Stomach smooth muscle (tissue), 2 donors: ENCODE measurements at regions not wholly inside any gene's neighbourhood (a gene's known extent, or its start where the extent isn't known, plus 50 kb on each side); places are given as distances from the start of the nearest gene placed in this dataset.

Experiments used
- H3K27ac ChIP-seq: one replicate; pipeline ENCODE4 v1.7.0; 2013; ENCODE audit warnings: mild to moderate bottlenecking, low read length, inconsistent platforms
- H3K27me3 ChIP-seq, 2 donors: one replicate each; pipeline ENCODE4 v1.7.0; 2013; ENCODE audit warnings: low read length in 2 of 2; ENCODE audit not compliant: insufficient read depth in 2 of 2, control insufficient read depth in 1 of 2
- H3K36me3 ChIP-seq, 2 donors: one replicate each; pipeline ENCODE4 v1.7.0; 2013; ENCODE audit warnings: low read length in 2 of 2; ENCODE audit not compliant: control insufficient read depth in 2 of 2, insufficient read depth in 2 of 2
- H3K4me1 ChIP-seq: one replicate; pipeline ENCODE4 v1.7.0; 2013; ENCODE audit warnings: low read length; ENCODE audit not compliant: control insufficient read depth, insufficient read depth
- H3K4me3 ChIP-seq, 2 donors: one replicate each; pipeline ENCODE4 v1.7.0; 2013; ENCODE audit warnings: low read length in 2 of 2
- H3K9ac ChIP-seq, 2 donors: one replicate each; pipeline ENCODE4 v1.7.0; 2013; ENCODE audit warnings: low read length in 2 of 2, mild to moderate bottlenecking in 1 of 2
- H3K9me3 ChIP-seq, 2 donors: one replicate each; pipeline ENCODE4 v1.7.0; 2013; ENCODE audit warnings: low read length in 2 of 2; ENCODE audit not compliant: control insufficient read depth in 2 of 2
- donor health status: healthy.
- donor health status: Pancreatic carcinoma.

GRCh38 chr16:72419638-72420037, 247.7 kb upstream of the PMFBP1 start:
- H3K27me3 ChIP-seq: no peaks in the 10 kb centered on the region
- no peak overlapping the region for H3K4me3 ChIP-seq
- H3K9me3 ChIP-seq: peaks cover 0 to 4% of the 10 kb centered on the region in 2 donors
- no peak overlapping the region for H3K27ac ChIP-seq
- H3K4me1 ChIP-seq: no peaks in the 10 kb centered on the region
- no peak overlapping the region for H3K9ac ChIP-seq
- no peaks in the 10 kb centered on the region for H3K36me3 ChIP-seq

- no peak overlapping the region for H3K9ac ChIP-seq
- no peak overlapping the region for H3K4me3 ChIP-seq
- H3K36me3 ChIP-seq: no peaks in the 10 kb centered on the region
- H3K9me3 ChIP-seq: peaks cover 0 to 4% of the 10 kb centered on the region in 2 donors
- H3K27me3 ChIP-seq: no peaks in the 10 kb centered on the region
- H3K4me1 ChIP-seq: no peaks in the 10 kb centered on the region
- H3K27ac ChIP-seq: no peak overlapping the region
Measured at GRCh38 chr16:72415379-72415778, 243.4 kb upstream of the PMFBP1 start.

- Histone ChIP-seq H3K9me3 (no peaks in the 10 kb centered on the region), H3K4me3 (no peak overlapping the region)
Measured at GRCh38 chr16:72410492-72410891, 238.5 kb upstream of the PMFBP1 start.

GRCh38 chr16:72409423-72409822, 237.5 kb upstream of the PMFBP1 start:
- Histone ChIP-seq H3K4me3 (no peak overlapping the region), H3K27me3 (no peaks in the 10 kb centered on the region), H3K36me3 (no peaks in the 10 kb centered on the region), H3K9me3 (no peaks in the 10 kb centered on the region), H3K9ac (no peak overlapping the region), H3K4me1 (no peaks in the 10 kb centered on the region), H3K27ac (no peak overlapping the region)

More at GRCh38 chr16:72410492-72410891, 238.5 kb upstream of the PMFBP1 start:
- H3K36me3 ChIP-seq: no peaks in the 10 kb centered on the region
- H3K9ac ChIP-seq: no peak overlapping the region
- no peak overlapping the region for H3K27ac ChIP-seq
- H3K27me3 ChIP-seq: no peaks in the 10 kb centered on the region
- H3K4me1 ChIP-seq: no peaks in the 10 kb centered on the region

- no peak overlapping the region for H3K27ac ChIP-seq
- H3K36me3 ChIP-seq: no peaks in the 10 kb centered on the region
- no peaks in the 10 kb centered on the region for H3K9me3 ChIP-seq
- no peaks in the 10 kb centered on the region for H3K4me1 ChIP-seq
- H3K9ac ChIP-seq: no peak overlapping the region
- no peak overlapping the region for H3K4me3 ChIP-seq
- H3K27me3 ChIP-seq: no peaks in the 10 kb centered on the region
Measured at GRCh38 chr16:72406390-72406789, 234.4 kb upstream of the PMFBP1 start.

- Histone ChIP-seq H3K4me1 (no peaks in the 10 kb centered on the region), H3K9me3 (no peaks in the 10 kb centered on the region), H3K27ac (no peak overlapping the region), H3K9ac (no peak overlapping the region), H3K36me3 (no peaks in the 10 kb centered on the region), H3K27me3 (no peaks in the 10 kb centered on the region), H3K4me3 (no peak overlapping the region)
Measured at GRCh38 chr16:72404299-72404698, 232.3 kb upstream of the PMFBP1 start.

- Histone ChIP-seq H3K27me3 (no peaks in the 10 kb centered on the region), H3K9me3 (no peaks in the 10 kb centered on the region), H3K36me3 (no peaks in the 10 kb centered on the region), H3K4me3 (no peak overlapping the region), H3K9ac (no peak overlapping the region), H3K27ac (no peak overlapping the region), H3K4me1 (no peaks in the 10 kb centered on the region)
Measured at GRCh38 chr16:72401084-72401361, 229.1 kb upstream of the PMFBP1 start.

GRCh38 chr16:72400257-72401083, 228.5 kb upstream of the PMFBP1 start:
- no peaks in the 10 kb centered on the region for H3K9me3 ChIP-seq
- H3K4me1 ChIP-seq: no peaks in the 10 kb centered on the region
- H3K4me3 ChIP-seq: no peak overlapping the region
- no peaks in the 10 kb centered on the region for H3K27me3 ChIP-seq
- no peak overlapping the region for H3K9ac ChIP-seq
- no peak overlapping the region for H3K27ac ChIP-seq
- no peaks in the 10 kb centered on the region for H3K36me3 ChIP-seq

- Histone ChIP-seq H3K9me3 (no peaks in the 10 kb centered on the region), H3K27ac (no peak overlapping the region), H3K27me3 (no peaks in the 10 kb centered on the region), H3K4me3 (no peak overlapping the region), H3K36me3 (no peaks in the 10 kb centered on the region), H3K9ac (no peak overlapping the region), H3K4me1 (no peaks in the 10 kb centered on the region)
Measured at GRCh38 chr16:72399811-72400210, 227.9 kb upstream of the PMFBP1 start.

- no peaks in the 10 kb centered on the region for H3K4me1 ChIP-seq
- H3K27me3 ChIP-seq: no peaks in the 10 kb centered on the region
- no peak overlapping the region for H3K27ac ChIP-seq
- H3K9me3 ChIP-seq: peaks cover 0 to 2% of the 10 kb centered on the region in 2 donors
- H3K9ac ChIP-seq: no peak overlapping the region
- no peak overlapping the region for H3K4me3 ChIP-seq
- H3K36me3 ChIP-seq: no peaks in the 10 kb centered on the region
Measured at GRCh38 chr16:72397876-72398275, 225.9 kb upstream of the PMFBP1 start.

- Histone ChIP-seq H3K9ac (no peak overlapping the region), H3K36me3 (no peaks in the 10 kb centered on the region), H3K27ac (no peak overlapping the region), H3K4me3 (no peak overlapping the region), H3K27me3 (no peaks in the 10 kb centered on the region), H3K4me1 (no peaks in the 10 kb centered on the region), H3K9me3 (peaks cover 0 to 2% of the 10 kb centered on the region in 2 donors)
Measured at GRCh38 chr16:72394526-72394925, 222.6 kb upstream of the PMFBP1 start.
